ENCODE measurements at regions not wholly inside any gene's neighbourhood (a gene's known extent, or its start where the extent isn't known, plus 50 kb on each side); places are given as distances from the start of the nearest gene placed in this dataset.

- DNase-seq, result no peak
These were observed 85.6 kb downstream of the ANKRD60 start for GRCh38 chr20:58142843-58143185.

GRCh38 chr20:58141971-58142842, 86.2 kb downstream of the ANKRD60 start:
- H3K36me3 ChIP-seq, result no peaks in the 10 kb centered on the region
- no peak for DNase-seq
- TF ChIP-seq CTCF (IDR thresholded peaks at IDR 0.05; ENCODE audit: borderline replicate concordance), result no peak

More at GRCh38 chr20:58142843-58143185, 85.6 kb downstream of the ANKRD60 start:
- no peak for TF ChIP-seq CTCF (IDR thresholded peaks at IDR 0.05; ENCODE audit: borderline replicate concordance)
- intact Hi-C loops (cut with micrococcal nuclease), result no loop called here
- H3K4me3 ChIP-seq, result no peak overlapping the region
- H3K4me1 ChIP-seq, result no peaks in the 10 kb centered on the region
- H3K36me3 ChIP-seq, result no peaks in the 10 kb centered on the region
- H3K9me3 ChIP-seq (replicated peaks), result peaks cover 9% of the 10 kb centered on the region
- H3K27me3 ChIP-seq (ENCODE audit: low read depth), result peaks cover 92% of the 10 kb centered on the region
- no peak overlapping the region for H3K27ac ChIP-seq (replicated peaks)

DNA sequence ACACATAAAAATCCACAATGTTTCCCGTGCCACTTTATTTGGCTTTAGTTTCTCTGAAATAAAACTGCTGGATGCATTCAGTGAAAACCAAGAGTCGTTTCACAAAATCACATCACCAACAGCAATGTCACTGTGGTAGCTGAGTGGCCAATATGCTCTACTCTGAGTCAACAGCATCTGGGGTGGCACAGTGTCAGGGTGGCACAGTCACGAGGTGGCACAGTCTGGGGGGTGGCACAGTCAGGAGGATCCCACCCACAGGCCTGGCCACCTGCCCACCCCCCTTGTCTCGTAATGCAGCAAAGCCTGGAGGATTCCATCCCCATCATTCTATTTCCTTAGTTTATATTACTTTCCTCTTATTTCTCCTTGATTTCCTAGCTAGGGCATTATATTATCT, 87.0 kb downstream of the ANKRD60 start:
- H3K27ac ChIP-seq (replicated peaks), result no peak overlapping the region
- H3K4me3 ChIP-seq, result no peak overlapping the region
- intact Hi-C loops (cut with micrococcal nuclease), result no loop called here
- H3K9me3 ChIP-seq (replicated peaks), result peaks cover 6% of the 10 kb centered on the region
- H3K36me3 ChIP-seq, result no peaks in the 10 kb centered on the region
- no peak for DNase-seq
- no peak for TF ChIP-seq CTCF (IDR thresholded peaks at IDR 0.05; ENCODE audit: borderline replicate concordance)
- H3K27me3 ChIP-seq (ENCODE audit: low read depth), result peaks cover 92% of the 10 kb centered on the region
- no peaks in the 10 kb centered on the region for H3K4me1 ChIP-seq

More at GRCh38 chr20:58141971-58142842, 86.2 kb downstream of the ANKRD60 start:
- H3K27ac ChIP-seq (replicated peaks), result no peak overlapping the region
- H3K4me3 ChIP-seq, result no peak overlapping the region
- H3K9me3 ChIP-seq (replicated peaks), result peaks cover 6% of the 10 kb centered on the region
- peaks cover 92% of the 10 kb centered on the region for H3K27me3 ChIP-seq (ENCODE audit: low read depth)
- intact Hi-C loops (cut with micrococcal nuclease), result no loop called here
- H3K4me1 ChIP-seq, result no peaks in the 10 kb centered on the region

GRCh38 chr20:58140787-58141425, 87.5 kb downstream of the ANKRD60 start:
- Histone ChIP-seq H3K9me3 (replicated peaks) (peaks cover 6% of the 10 kb centered on the region), H3K4me1 (no peaks in the 10 kb centered on the region), H3K27ac (replicated peaks) (no peak overlapping the region), H3K4me3 (no peak overlapping the region), H3K36me3 (no peaks in the 10 kb centered on the region), H3K27me3 (ENCODE audit: low read depth) (peaks cover 95% of the 10 kb centered on the region)
- DNase-seq, result no peak
- no peak for TF ChIP-seq CTCF (IDR thresholded peaks at IDR 0.05; ENCODE audit: borderline replicate concordance)
- intact Hi-C loops (cut with micrococcal nuclease), result no loop called here

DNA sequence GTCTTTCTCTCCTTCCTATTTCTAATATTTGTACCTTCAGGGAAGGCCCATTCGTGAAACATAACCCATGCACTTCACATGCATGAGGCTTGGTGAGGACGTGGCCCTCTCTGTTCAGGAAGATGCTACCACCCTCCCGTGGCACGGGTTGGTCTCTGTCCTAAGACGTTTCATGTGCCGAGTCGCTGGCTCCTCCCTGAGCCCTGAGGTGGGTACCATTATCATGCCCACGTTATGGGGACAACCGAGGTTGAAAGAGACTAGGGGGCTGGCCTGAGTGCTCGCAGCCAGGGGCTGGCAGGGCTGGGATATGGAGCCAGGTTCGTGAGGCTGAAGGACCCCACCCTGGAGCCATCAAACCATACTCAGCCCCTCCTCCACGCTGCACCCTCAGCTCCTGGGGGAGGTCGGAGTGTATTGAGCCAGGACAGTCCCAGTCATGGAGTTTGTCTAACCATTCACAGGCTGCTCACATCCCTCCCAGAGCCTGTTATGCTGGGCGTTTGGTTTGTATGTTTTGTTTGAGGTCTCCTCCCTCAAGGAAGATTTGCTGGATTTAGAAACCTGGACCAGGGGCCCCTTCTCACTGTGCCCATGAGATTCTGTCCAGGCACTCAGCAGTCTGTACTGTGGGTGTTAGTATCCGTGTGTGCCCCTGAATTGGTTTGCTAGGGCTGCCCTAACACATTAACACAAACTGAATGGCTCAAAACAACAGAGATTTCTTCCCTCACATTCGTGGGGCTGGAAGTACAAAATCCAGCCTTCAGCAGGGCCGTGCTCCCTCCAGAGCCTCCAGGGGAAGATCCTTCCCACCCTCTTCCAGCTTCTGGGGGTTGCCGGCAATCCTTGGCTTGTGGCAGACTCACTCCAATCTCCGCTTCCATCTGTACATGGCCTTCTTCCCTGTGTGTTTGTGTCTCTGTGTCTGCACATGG, 88.3 kb downstream of the ANKRD60 start:
- intact Hi-C loops (cut with micrococcal nuclease), result no loop called here
- H3K4me3 ChIP-seq, result no peak overlapping the region
- H3K9me3 ChIP-seq (replicated peaks), result peaks cover 6% of the 10 kb centered on the region
- no peaks in the 10 kb centered on the region for H3K4me1 ChIP-seq
- H3K36me3 ChIP-seq, result no peaks in the 10 kb centered on the region
- no peak overlapping the region for H3K27ac ChIP-seq (replicated peaks)
- no peak for DNase-seq
- TF ChIP-seq CTCF (IDR thresholded peaks at IDR 0.05; ENCODE audit: borderline replicate concordance), result no peak
- peaks cover 95% of the 10 kb centered on the region for H3K27me3 ChIP-seq (ENCODE audit: low read depth)

All from left ventricle myocardium inferior (tissue), 1 donor.